ENCODE measurements at regions not wholly inside any gene's neighbourhood (a gene's known extent, or its start where the extent isn't known, plus 50 kb on each side); places are given as distances from the start of the nearest gene placed in this dataset.

DNA sequence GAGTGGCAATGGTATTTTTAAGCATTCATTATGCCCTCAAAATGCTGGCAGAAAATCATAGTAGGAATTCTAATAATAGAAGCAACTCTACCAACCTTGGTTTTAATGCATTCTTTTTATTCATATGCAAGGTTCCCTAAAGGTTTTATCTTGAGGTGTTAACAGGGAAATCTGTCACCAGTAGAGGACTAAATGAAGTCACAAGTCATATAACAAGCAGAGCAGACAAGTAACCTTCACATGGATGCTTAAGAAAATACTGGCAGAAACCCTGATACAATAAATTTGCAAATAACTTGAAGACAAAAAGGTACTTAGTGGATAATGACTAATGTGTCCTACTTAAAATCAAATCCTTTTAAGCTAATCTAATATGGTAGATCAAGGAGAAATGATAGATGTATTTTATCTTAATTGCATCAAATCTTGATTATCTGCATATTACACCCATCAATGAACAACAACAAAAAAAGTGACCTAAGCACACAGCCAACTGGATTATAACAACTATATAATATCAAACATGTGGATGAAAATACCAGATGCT is 73.3 kb downstream of the RFC3 start:
- H3K4me3 ChIP-seq (ENCODE audit: low read depth, low read length): no peak overlapping the region

DNA sequence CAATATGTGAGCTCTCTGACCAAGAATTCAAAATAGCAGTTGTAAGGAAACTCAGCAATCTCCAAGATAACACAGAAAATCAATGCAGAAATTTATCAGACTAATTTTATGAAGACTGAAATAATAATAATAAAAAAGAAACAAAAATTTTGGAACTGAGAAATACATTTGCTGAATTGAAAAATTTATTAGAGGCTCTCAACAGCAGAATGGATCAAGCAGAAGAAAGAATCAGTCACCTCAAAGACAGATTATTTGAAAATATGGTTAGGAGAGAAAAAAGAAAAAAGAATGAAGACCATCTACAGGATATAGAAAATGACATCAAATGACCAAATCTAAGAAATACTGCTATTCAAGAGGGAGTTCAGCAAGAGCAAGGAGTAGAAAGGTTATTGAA is 75.6 kb downstream of the RFC3 start:
- H3K4me3 ChIP-seq (ENCODE audit: low read depth, low read length): no peak overlapping the region
- TF ChIP-seq, protein P1, sequence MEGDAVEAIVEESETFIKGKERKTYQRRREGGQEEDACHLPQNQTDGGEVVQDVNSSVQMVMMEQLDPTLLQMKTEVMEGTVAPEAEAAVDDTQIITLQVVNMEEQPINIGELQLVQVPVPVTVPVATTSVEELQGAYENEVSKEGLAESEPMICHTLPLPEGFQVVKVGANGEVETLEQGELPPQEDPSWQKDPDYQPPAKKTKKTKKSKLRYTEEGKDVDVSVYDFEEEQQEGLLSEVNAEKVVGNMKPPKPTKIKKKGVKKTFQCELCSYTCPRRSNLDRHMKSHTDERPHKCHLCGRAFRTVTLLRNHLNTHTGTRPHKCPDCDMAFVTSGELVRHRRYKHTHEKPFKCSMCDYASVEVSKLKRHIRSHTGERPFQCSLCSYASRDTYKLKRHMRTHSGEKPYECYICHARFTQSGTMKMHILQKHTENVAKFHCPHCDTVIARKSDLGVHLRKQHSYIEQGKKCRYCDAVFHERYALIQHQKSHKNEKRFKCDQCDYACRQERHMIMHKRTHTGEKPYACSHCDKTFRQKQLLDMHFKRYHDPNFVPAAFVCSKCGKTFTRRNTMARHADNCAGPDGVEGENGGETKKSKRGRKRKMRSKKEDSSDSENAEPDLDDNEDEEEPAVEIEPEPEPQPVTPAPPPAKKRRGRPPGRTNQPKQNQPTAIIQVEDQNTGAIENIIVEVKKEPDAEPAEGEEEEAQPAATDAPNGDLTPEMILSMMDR (conservative IDR thresholded peaks at IDR 0.05; ENCODE audit: low read depth, low read length): no peak
- no peak for DNase-seq (ENCODE audit: low read depth)

More for the DNA sequence above, 73.3 kb downstream of the RFC3 start:
- DNase-seq (ENCODE audit: low read depth): no peak
- TF ChIP-seq, protein P1 (conservative IDR thresholded peaks at IDR 0.05; ENCODE audit: low read depth, low read length): no peak

DNA sequence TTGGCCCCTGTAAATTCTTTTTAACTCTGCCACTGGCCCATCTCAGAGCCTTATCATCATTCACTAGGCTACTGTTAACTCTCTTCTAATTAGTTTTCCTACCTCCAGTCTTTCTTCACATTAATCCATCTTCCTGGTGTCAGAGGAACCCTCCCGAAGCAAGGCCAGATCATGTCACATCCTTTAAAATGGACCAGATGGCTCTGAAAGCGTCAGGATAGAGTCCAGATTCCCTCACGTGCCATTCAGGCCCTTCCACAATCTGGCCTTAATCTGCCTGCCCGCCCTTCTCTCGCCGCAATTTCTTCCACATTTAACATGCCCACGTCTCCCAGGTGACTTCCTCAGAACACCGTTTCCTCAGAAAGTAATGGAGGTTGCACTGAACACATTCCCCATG is 86.5 kb downstream of the RFC3 start:
- no peak for DNase-seq (ENCODE audit: low read depth)
- no peak overlapping the region for H3K4me3 ChIP-seq (ENCODE audit: low read depth, low read length)
- TF ChIP-seq, protein P1 (conservative IDR thresholded peaks at IDR 0.05; ENCODE audit: low read depth, low read length): no peak

DNA sequence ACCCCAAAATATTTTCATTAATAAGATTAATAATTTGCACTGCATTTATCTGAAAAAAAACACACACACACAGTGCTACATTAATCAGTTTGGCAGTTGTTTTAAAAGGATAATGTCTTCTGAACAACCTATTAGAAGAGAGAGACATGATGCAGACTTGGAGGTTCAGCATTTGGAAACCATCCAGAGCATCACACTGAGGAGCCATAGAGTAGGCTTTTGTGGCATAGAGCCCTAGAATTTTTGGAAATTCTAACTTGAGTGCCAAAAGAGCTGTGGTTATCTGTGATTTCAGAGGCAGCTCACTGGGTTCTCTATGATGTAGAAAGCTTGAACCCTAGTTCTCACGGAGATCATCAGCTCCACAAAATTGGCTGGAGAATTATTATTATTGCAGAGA is 90.2 kb downstream of the RFC3 start:
- H3K4me3 ChIP-seq (ENCODE audit: low read depth, low read length): no peak overlapping the region
- TF ChIP-seq, protein P1 (conservative IDR thresholded peaks at IDR 0.05; ENCODE audit: low read depth, low read length): no peak
- DNase-seq (ENCODE audit: low read depth): no peak

DNA sequence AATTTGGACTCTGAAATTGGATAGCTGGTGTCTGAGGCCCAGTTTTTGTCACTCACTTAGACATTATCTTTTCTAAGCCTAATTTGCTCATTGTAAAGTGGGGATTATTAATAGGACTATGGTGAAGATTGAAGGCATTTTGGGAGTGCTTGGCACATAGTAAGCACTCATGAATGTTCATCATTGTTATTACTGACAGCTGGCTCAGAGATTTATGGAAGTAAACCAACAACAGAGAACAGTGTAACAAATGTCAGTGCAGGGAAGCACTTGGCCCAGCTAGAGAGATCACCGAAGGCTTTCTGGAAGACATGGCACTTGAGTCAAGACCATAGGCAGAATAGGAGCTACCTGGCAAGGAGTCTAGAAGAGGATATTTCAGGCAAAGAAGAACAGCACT is 92.3 kb downstream of the RFC3 start:
- no peak overlapping the region for H3K4me3 ChIP-seq (ENCODE audit: low read depth, low read length)
- no peak for DNase-seq (ENCODE audit: low read depth)
- TF ChIP-seq, protein P1 (conservative IDR thresholded peaks at IDR 0.05; ENCODE audit: low read depth, low read length): no peak

DNA sequence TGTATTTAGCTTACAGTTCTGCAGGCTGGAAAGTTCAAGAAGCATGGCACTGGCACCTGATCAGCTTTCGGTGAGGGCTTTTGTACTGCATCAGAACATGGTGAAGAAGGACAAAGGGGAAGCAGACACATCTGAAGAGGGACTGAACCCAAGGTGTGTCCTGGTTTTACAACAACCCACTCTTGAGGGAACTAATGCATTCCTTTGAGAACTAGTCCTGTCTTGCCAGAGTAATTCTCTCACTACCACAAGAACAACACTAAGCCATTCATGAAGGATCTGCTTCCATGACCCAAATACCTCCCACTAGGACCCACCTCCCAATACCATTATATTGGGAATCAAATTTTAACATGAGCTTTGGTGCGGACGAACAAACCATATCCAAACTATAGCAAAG is 93.6 kb downstream of the RFC3 start:
- TF ChIP-seq, protein P1 (conservative IDR thresholded peaks at IDR 0.05; ENCODE audit: low read depth, low read length): no peak
- no peak for DNase-seq (ENCODE audit: low read depth)
- no peak overlapping the region for H3K4me3 ChIP-seq (ENCODE audit: low read depth, low read length)

DNA sequence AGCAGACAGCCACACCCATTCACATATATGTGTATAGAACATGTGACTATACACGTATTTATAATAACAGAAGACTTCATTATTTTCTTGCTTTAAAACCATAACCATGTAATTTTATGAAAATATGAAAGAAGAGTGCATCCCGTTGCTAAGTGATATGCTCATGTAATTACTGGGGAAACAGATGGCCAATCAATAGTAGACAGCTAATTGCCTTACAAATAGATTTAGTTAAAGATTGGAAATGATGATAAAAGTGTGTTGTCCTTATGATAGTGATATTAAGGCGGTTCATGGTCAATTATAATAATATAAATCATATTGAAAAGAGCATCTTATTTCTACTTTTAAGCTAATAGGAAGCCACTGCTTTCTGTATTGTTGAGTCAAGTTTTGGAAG is 95.9 kb downstream of the RFC3 start:
- H3K4me3 ChIP-seq (ENCODE audit: low read depth, low read length): no peak overlapping the region
- DNase-seq (ENCODE audit: low read depth): no peak
- TF ChIP-seq, protein P1 (conservative IDR thresholded peaks at IDR 0.05; ENCODE audit: low read depth, low read length): no peak

All from choroid plexus epithelial cell (primary cell).